ENCODE measurements at regions not wholly inside any gene's neighbourhood (a gene's known extent, or its start where the extent isn't known, plus 50 kb on each side); places are given as distances from the start of the nearest gene placed in this dataset.

DNA sequence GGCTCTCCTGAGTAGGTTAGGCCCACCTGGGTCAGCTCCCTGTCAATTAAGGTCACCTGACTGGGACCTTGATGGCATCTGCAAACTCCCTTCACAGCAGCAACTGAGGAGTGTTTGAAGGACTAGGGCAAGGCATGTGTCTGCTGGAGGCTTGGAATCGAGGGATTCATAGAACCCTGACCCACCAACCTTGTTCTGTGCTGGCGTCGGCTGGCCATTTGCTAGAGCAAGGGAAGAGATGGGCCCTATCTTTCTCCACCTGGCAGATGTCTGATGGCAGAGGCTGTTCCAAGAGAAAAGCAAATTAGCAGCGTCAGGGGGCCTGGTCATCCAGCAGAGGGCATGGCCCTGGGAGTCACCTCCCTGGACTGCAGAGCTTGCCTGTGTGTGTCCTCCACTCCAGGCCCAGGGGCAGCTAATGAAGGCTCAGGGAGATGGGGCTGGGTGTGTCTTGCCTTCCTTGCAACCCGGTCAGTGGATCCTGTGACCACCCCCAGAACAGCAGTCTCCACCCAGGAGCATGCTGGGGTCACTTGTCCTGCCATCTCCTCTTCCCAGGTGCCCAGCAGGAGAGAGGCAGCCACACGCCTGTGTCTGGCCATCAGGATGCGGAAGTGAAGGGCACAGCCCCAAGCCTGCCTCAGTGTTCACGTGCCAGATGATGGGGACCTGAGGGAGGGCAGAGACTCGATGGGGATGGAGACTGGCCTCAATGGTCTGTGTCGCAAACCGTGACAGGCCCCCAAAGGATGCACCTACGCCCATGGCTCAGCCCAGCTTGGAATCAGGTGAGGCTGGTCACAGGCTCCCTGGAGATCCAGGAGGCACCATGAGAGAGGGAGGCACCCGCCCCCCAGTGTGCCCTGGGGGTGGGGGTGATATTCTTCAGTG lies 53.9 kb downstream of the BARX1 start:
- WGBS, 2 experiments (ENCODE audit: extremely low coverage in 1 of 2, insufficient coverage in 1 of 2, insufficient read length in 1 of 2, insufficient replicate concordance in 2 of 2, low coverage in 1 of 2, low lambda C conversion rate in 2 of 2, missing lambda C conversion rate in 1 of 2), result 87% methylated on average over 13 of the region's 13 CpGs; no CpG with 5 or more reads in 1 of the 2 experiments
- Histone ChIP-seq H4K91ac (replicated peaks; ENCODE audit: insufficient read length, low read length) (no peak overlapping the region), H3K27ac (ENCODE audit: low read depth, low read length) (no peak overlapping the region), H3K27me3 (replicated peaks in 1 of 4; ENCODE audit: control insufficient read depth in 3 of 4, extremely low read depth in 1 of 4, insufficient read depth in 3 of 4, low read length in 3 of 4) (no peaks in the 10 kb centered on the region), H4K8ac (ENCODE audit: extremely low read depth, insufficient read depth, low read length) (no peak overlapping the region), H3K4ac (replicated peaks; ENCODE audit: insufficient read length, low read depth, low read length) (no peak overlapping the region), H2BK20ac (ENCODE audit: low read length) (no peak overlapping the region), H3K9me3 (ENCODE audit: insufficient read depth in 2 of 2, low read depth in 1 of 2, low read length in 1 of 2) (no peaks in the 10 kb centered on the region), H3K4me2 (ENCODE audit: insufficient read depth in 1 of 2, low read depth in 2 of 2, low read length in 2 of 2) (no peak overlapping the region), H3K4me1 (replicated peaks in 1 of 4; ENCODE audit: control insufficient read depth in 3 of 4, insufficient read depth in 4 of 4, low read length in 3 of 4) (no peaks in the 10 kb centered on the region), H3K79me1 (ENCODE audit: low read depth, low read length) (no peaks in the 10 kb centered on the region), H3K4me3 (ENCODE audit: extremely low read depth in 1 of 4, insufficient read depth in 2 of 4, low read depth in 3 of 4, low read length in 4 of 4) (no peak overlapping the region), H2AFZ (ENCODE audit: low read length) (no peak overlapping the region), H4K20me1 (replicated peaks in 1 of 2; ENCODE audit: control insufficient read depth in 1 of 2, insufficient read depth in 2 of 2, low read length in 2 of 2) (no peaks in the 10 kb centered on the region), H2BK12ac (ENCODE audit: low read depth, low read length) (no peak overlapping the region), H3K9ac (replicated peaks in 1 of 4; ENCODE audit: extremely low read depth in 1 of 4, low read depth in 3 of 4, low read length in 3 of 4) (no peak overlapping the region), H3K23me2 (ENCODE audit: low read depth, low read length) (no peaks in the 10 kb centered on the region), H3K79me2 (ENCODE audit: control insufficient read depth in 1 of 2, insufficient read depth in 2 of 2, low read length in 2 of 2) (no peaks in the 10 kb centered on the region), H3K23ac (ENCODE audit: insufficient read length) (no peak overlapping the region), H3K14ac (ENCODE audit: insufficient read length) (no peak overlapping the region), H3K36me3 (ENCODE audit: control insufficient read depth in 2 of 4, insufficient read depth in 4 of 4, low read length in 3 of 4) (no peaks in the 10 kb centered on the region), H2BK5ac (ENCODE audit: low read depth, low read length) (no peak overlapping the region), H3K56ac (replicated peaks; ENCODE audit: insufficient read length, low read depth, low read length) (no peak overlapping the region), H4K5ac (ENCODE audit: insufficient read length, low read depth, low read length) (no peak overlapping the region), H2AK5ac (ENCODE audit: low read depth, low read length) (no peak overlapping the region), H3K18ac (ENCODE audit: extremely low read depth, low read length) (no peak overlapping the region), H2BK120ac (replicated peaks; ENCODE audit: low read depth, low read length) (no peak overlapping the region), H2BK15ac (ENCODE audit: low read length) (no peak overlapping the region)
- ChIA-PET POLR2A (ENCODE audit: partially characterized antibody) (no interaction called here), CTCF (ENCODE audit: partially characterized antibody) (interaction anchor here (0.5 to 1.5 kb wide), 6 partner anchors 10 to 143 kb away, joined by 3 to 4 read pairs (median 3); no protein-coding TSS in a partner anchor)
- DNase-seq (ENCODE audit: low read depth in 1 of 2, low spot score in 2 of 2) (peak in 1 of 2 experiments; percentile 36), FAIRE-seq (no peak)
- TF ChIP-seq HDAC6 (IDR thresholded peaks at IDR 0.05; ENCODE audit: low read depth, low read length) (no peak), KDM1A (IDR thresholded peaks at IDR 0.05; ENCODE audit: borderline replicate concordance, low read length) (no peak), FOSL1 (IDR thresholded peaks at IDR 0.05; ENCODE audit: insufficient read depth, low read depth, low read length) (no peak), CBX8 (IDR thresholded peaks at IDR 0.05; ENCODE audit: borderline replicate concordance, low read depth, low read length) (no peak), CREB1 (IDR thresholded peaks at IDR 0.05) (no peak), PHF8 (conservative IDR thresholded peaks at IDR 0.05; ENCODE audit: low read depth, low read length) (no peak), RNF2 (IDR thresholded peaks at IDR 0.05; ENCODE audit: borderline replicate concordance, low read depth, low read length, missing control alignments, poor library complexity, severe bottlenecking) (no peak), TCF12 (IDR thresholded peaks at IDR 0.05; ENCODE audit: low read depth, low read length) (no peak), ZNF274 (IDR thresholded peaks at IDR 0.05; ENCODE audit: borderline replicate concordance, extremely low read depth, low read length) (no peak), SIRT6 (IDR thresholded peaks at IDR 0.05; ENCODE audit: low read length) (no peak), BCL11A (IDR thresholded peaks at IDR 0.05; ENCODE audit: low read depth in 2 of 2, low read length in 2 of 2) (no peak), SIN3A (conservative IDR thresholded peaks at IDR 0.05 in 1 of 2, IDR thresholded peaks at IDR 0.05 in 1 of 2; ENCODE audit: low read depth in 1 of 2, low read length in 2 of 2) (no peak)
